H1 (cell line): ENCODE measurements at regions not wholly inside any gene's neighbourhood (a gene's known extent, or its start where the extent isn't known, plus 50 kb on each side); places are given as distances from the start of the nearest gene placed in this dataset.

ENCODE experiments used
- CREB1 ChIP-seq: IDR thresholded peaks from 2 replicates; pipeline ENCODE4 v1.6.1; 2012; ENCODE audit warnings: inconsistent platforms
- MAFK ChIP-seq: IDR thresholded peaks from 2 replicates; pipeline ENCODE4 v1.6.1; 2012; ENCODE audit warnings: low read depth, mild to moderate bottlenecking, improper control_type of control experiment, low read length
- SP2 ChIP-seq: IDR thresholded peaks from 2 replicates; pipeline ENCODE4 v1.6.1; 2012; ENCODE audit warnings: mild to moderate bottlenecking, low read length, inconsistent platforms

- TF ChIP-seq MAFK = no peak
- no peak for TF ChIP-seq SP2
- no peak for TF ChIP-seq CREB1
These were observed 72.8 kb upstream of the INTU start (continued) for GRCh38 chr4:127559981-127560380.
